Pancreas (tissue), 10 donors: ENCODE measurements at regions not wholly inside any gene's neighbourhood (a gene's known extent, or its start where the extent isn't known, plus 50 kb on each side); places are given as distances from the start of the nearest gene placed in this dataset.

ENCODE experiments used
- ATAC-seq, 4 donors: fragments of 200-7000 bp; cut with Tn5 transposase; one replicate each; pipeline versions ENCODE4 v1.8.0 to v1.9.1; 2020; ENCODE audit warnings: mild to moderate bottlenecking in 4 of 4, moderate library complexity in 4 of 4
- DNase-seq, 6 donors: peaks; one replicate each; pipeline ENCODE4 v3.0.0-alpha.2; 2020
- FAIRE-seq: peaks from 2 replicates; lab custom pipeline; 2012; peaks lifted over from hg19 to GRCh38; lab: Jason Lieb, UNC
- H3K27ac ChIP-seq, 4 donors: fragments of 200-600 bp; sonication (generic); 1 replicate in 3 of 4; 2 replicates in 1 of 4; pipeline versions ENCODE4 v1.5.0 to v1.8.0; 2020
- H3K27me3 ChIP-seq, 4 donors: fragments of 200-600 bp; one replicate each; pipeline ENCODE4 v1.8.0; 2021
- H3K36me3 ChIP-seq, 3 donors: fragments of 200-600 bp; sonication (generic) in 1 of 3; one replicate each; pipeline versions ENCODE4 v1.5.0 to v1.8.0; 2020 to 2021
- H3K4me1 ChIP-seq, 3 donors: fragments of 200-600 bp; one replicate each; pipeline ENCODE4 v1.8.0; 2021
- H3K4me3 ChIP-seq, 4 donors: fragments of 200-600 bp; sonication (generic) in 2 of 4; one replicate each; pipeline versions ENCODE4 v1.5.0 to v1.8.0; 2020 to 2021
- H3K9me3 ChIP-seq, 4 donors: fragments of 200-600 bp; one replicate each; pipeline ENCODE4 v1.8.0; 2021
- WGBS, 2 donors: extraction: QIAGEN DNeasy Blood & Tissue Kit; methylation state at CpG; one replicate each; pipeline ENCODE4 v1.1.7; 2013; 5-methylcytosine and 5-hydroxymethylcytosine counted together
- intact Hi-C, 3 donors: fragments of 100-400 bp; cut with DNase I; formaldehyde crosslinking; loops; one replicate each; pipeline versions ENCODE4 v1.11.1 to v1.14.2; 2022
- TF ChIP-seq, protein P1 (sequence below), 4 donors: fragments of 200-600 bp; sonication (generic) in 3 of 4; IDR thresholded peaks; one replicate each; pipeline versions ENCODE4 v1.5.0 to v1.8.0; 2021; ENCODE audit warnings: antibody characterized with exemption in 4 of 4
- donor health status: healthy with polysubstance abuse.
- donor health status: DM: no; HTN: no; CAD: no; lungs with moderate emphysema.
- donor health status: DM: no; HTN: no; CAD: no.
- donor health status: control.
- donor health status: control.
- donor health status: Bipolar disorder and iron deficiency.
- donor health status: DM: yes; HTN: yes; CAD: no.
- donor health status: DM: no; HTN: no; CAD: no.
- donor health status: DM: no; HTN: no; CAD: no.
- donor health status: DM: yes; HTN: yes; CAD: no.

DNA sequence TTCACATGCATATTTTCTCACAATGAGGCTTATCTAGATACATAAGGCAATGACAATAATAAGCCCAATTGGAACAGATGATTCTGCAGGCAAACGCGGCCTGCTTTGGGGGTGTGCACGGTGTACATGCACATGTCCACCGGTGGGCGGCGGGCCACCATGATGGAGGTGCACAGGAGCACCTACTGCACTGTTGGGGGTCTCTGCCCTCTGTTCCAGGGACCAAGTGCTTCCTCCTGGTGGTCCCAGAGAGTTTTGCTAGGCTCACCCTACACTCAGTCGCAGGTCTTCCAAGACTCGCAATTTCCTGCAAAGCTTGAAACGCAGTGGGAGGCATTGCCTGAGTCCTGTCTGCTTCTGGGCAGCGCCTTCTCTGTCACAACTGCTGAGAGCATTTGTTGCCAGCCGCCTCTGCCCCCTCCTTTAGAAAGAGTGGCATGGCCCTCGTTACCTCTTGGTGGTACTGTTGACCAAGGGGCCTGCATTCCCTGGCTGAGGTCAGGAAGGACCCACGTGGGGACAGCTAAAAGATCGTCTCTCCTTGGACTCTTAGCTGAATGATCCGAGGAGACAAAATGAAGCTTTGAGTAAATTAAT lies 135.3 kb downstream of the ERMARD start:
- Histone ChIP-seq H3K36me3 (no peaks in the 10 kb centered on the region), H3K27ac (no peak overlapping the region), H3K9me3 (no peaks in the 10 kb centered on the region), H3K4me1 (no peaks in the 10 kb centered on the region), H3K4me3 (no peak overlapping the region), H3K27me3 (no peaks in the 10 kb centered on the region)
- 84% methylated on average over 15 of the region's 15 CpGs for WGBS, 2 donors
- TF ChIP-seq, protein P1, sequence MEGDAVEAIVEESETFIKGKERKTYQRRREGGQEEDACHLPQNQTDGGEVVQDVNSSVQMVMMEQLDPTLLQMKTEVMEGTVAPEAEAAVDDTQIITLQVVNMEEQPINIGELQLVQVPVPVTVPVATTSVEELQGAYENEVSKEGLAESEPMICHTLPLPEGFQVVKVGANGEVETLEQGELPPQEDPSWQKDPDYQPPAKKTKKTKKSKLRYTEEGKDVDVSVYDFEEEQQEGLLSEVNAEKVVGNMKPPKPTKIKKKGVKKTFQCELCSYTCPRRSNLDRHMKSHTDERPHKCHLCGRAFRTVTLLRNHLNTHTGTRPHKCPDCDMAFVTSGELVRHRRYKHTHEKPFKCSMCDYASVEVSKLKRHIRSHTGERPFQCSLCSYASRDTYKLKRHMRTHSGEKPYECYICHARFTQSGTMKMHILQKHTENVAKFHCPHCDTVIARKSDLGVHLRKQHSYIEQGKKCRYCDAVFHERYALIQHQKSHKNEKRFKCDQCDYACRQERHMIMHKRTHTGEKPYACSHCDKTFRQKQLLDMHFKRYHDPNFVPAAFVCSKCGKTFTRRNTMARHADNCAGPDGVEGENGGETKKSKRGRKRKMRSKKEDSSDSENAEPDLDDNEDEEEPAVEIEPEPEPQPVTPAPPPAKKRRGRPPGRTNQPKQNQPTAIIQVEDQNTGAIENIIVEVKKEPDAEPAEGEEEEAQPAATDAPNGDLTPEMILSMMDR (IDR thresholded peaks at IDR 0.05), result no peak
- no peak for ATAC-seq
- intact Hi-C loops, result no loop called here
- no peak for FAIRE-seq
- peak in 1 of 6 donors; percentile 31 for DNase-seq

DNA sequence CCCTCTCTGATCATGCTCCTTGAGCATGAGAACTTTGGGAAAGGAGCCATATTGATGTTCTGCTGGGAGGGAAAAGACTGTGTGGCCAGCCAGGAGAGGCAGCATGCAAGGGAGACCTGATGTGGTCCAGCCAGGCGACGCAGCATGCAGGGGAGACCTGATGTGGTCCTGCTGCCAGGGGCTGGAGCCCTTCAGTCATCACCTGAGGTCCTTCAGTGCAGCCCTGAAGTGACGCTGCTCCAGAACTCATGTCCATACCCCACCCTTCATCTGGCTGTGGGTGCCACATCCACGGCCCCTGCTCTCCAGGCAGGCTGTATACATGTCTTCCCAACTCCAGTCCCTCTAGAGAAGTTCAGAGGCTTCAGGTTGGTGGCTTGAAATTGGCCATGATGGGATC lies 134.4 kb downstream of the ERMARD start:
- ATAC-seq (no peak), FAIRE-seq (no peak), DNase-seq (peak in 1 of 6 donors; percentile 20)
- intact Hi-C loops, result no loop called here
- H3K36me3 ChIP-seq, result no peaks in the 10 kb centered on the region
- no peak overlapping the region for H3K4me3 ChIP-seq
- no peaks in the 10 kb centered on the region for H3K27me3 ChIP-seq
- H3K9me3 ChIP-seq, result no peaks in the 10 kb centered on the region
- WGBS, 2 donors, result 92 to 100% methylated on average over 4 of the region's 4 CpGs
- H3K27ac ChIP-seq, result no peak overlapping the region
- no peaks in the 10 kb centered on the region for H3K4me1 ChIP-seq
- TF ChIP-seq, protein P1 (IDR thresholded peaks at IDR 0.05), result no peak

DNA sequence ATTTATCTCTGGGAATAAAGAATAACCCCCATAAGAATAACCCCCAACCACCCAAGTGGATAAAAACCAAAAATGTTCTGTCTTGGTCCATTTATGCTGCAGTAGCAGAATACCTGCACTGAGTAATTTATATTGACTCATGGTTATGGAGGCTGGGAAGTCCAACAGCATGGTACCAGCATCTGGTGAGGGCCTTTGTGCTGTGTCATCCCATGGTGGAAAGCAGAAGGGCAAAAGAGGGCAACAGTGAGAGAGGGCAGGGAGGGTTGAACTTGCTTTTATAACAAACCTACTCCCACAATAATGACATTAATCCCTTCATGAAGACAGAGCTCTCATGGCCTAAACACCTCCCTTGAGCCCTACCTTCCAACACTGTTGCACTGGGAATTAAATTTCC lies 133.7 kb downstream of the ERMARD start:
- FAIRE-seq (no peak), ATAC-seq (no peak), DNase-seq (no peak)
- TF ChIP-seq, protein P1 (IDR thresholded peaks at IDR 0.05), result no peak
- H3K9me3 ChIP-seq, result no peaks in the 10 kb centered on the region
- no peak overlapping the region for H3K27ac ChIP-seq
- no peak overlapping the region for H3K4me3 ChIP-seq
- no peaks in the 10 kb centered on the region for H3K27me3 ChIP-seq
- H3K36me3 ChIP-seq, result no peaks in the 10 kb centered on the region
- no peaks in the 10 kb centered on the region for H3K4me1 ChIP-seq
- intact Hi-C loops, result no loop called here

DNA sequence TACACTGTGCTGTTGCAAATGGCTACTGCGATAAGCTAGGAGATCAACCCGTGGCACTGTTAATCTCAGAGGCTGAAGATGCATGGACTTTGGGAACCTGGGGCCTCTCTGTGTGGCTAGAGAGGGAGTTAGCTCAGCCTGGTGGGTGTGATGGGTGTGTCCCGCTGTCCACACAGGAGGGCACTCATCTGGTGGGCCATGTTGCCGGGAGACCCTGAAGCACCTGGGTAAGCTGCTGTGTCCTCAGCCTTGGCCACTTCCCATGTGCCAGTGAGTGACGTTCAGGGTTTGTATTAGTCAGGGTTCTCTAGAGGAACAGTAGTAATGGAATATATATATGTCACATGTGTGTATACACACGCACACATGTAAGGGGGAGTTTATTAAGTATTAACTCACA lies 132.7 kb downstream of the ERMARD start:
- TF ChIP-seq, protein P1 (IDR thresholded peaks at IDR 0.05), result no peak
- Histone ChIP-seq H3K4me1 (no peaks in the 10 kb centered on the region), H3K27me3 (no peaks in the 10 kb centered on the region), H3K36me3 (no peaks in the 10 kb centered on the region), H3K27ac (no peak overlapping the region), H3K4me3 (no peak overlapping the region), H3K9me3 (no peaks in the 10 kb centered on the region)
- intact Hi-C loops, result no loop called here
- DNase-seq (peak in 1 of 6 donors; percentile 30), ATAC-seq (no peak), FAIRE-seq (no peak)
- 80 to 87% methylated on average over 5 to 6 of the region's 6 CpGs for whole genome bisulfite sequencing, 2 donors

DNA sequence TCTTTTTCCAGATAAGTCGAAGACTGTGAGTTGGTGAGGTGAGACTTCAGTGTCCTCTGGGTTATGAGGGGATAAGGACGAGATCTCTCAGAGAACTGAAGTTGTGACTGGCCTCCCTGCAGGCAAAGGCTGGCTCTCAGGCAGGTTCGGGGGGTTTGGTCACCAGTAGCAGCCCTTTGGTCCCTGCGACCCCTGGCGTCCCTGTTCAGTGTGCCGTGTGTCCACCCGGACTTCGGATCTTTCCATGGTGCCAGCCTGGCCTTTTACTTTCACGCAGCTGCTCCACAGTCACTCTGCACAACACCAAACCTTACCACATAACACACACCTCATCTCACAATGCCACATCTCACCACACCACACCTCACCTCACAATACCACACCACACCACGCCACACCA lies 131.9 kb downstream of the ERMARD start:
- no peak overlapping the region for H3K4me3 ChIP-seq
- FAIRE-seq (no peak), ATAC-seq (no peak), DNase-seq (peak in 2 of 6 donors; percentile 34 to 38)
- no peaks in the 10 kb centered on the region for H3K4me1 ChIP-seq
- TF ChIP-seq, protein P1 (IDR thresholded peaks at IDR 0.05), result no peak
- no peaks in the 10 kb centered on the region for H3K36me3 ChIP-seq
- no peaks in the 10 kb centered on the region for H3K27me3 ChIP-seq
- 74 to 83% methylated on average over 10 of the region's 10 CpGs for WGBS, 2 donors
- intact Hi-C loops, result no loop called here
- no peak overlapping the region for H3K27ac ChIP-seq
- H3K9me3 ChIP-seq, result no peaks in the 10 kb centered on the region
